ENCODE measurements at regions not wholly inside any gene's neighbourhood (a gene's known extent, or its start where the extent isn't known, plus 50 kb on each side); places are given as distances from the start of the nearest gene placed in this dataset.
"Not testable (repeated sequence)": the region's sequence is repeated elsewhere in the genome, so short reads cannot be mapped to it uniquely, and the experiment has no call there.

- H3K9me3 ChIP-seq; H3K27ac ChIP-seq (ENCODE audit: low read length); DNase-seq; POLR2A ChIA-PET; H3K4me1 ChIP-seq (ENCODE audit: control insufficient read depth in 1 of 2, extremely low read depth in 1 of 2, insufficient read depth in 2 of 2, low read length in 2 of 2); H3K27me3 ChIP-seq (replicated peaks in 1 of 2; ENCODE audit: control insufficient read depth in 2 of 2, extremely low read depth in 1 of 2, insufficient read depth in 2 of 2, low read length in 1 of 2); H3K27ac Mint-ChIP-seq; H3K4me3 Mint-ChIP-seq; CTCF ChIA-PET; H3K27me3 Mint-ChIP-seq; ATAC-seq (replicated peaks in 1 of 4); H3K4me1 Mint-ChIP-seq; H3K9me3 Mint-ChIP-seq; H3K36me3 Mint-ChIP-seq; H3K36me3 ChIP-seq (ENCODE audit: control insufficient read depth in 2 of 2, extremely low read depth in 1 of 2, insufficient read depth in 1 of 2, low read length in 1 of 2); H3K4me3 ChIP-seq (ENCODE audit: control insufficient read depth in 1 of 2, extremely low read depth in 1 of 2, low read length in 1 of 2): not testable (repeated sequence)
- no CpG with 5 or more reads among the region's 8 CpGs for WGBS (ENCODE audit: insufficient coverage)
These were observed 185.6 kb downstream of the TBC1D2B start for GRCh38 chr15:77891862-77892261.

GRCh38 chr15:77890911-77891801 is 186.4 kb downstream of the TBC1D2B start:
- H3K27me3 ChIP-seq (replicated peaks in 1 of 2; ENCODE audit: control insufficient read depth in 2 of 2, extremely low read depth in 1 of 2, insufficient read depth in 2 of 2, low read length in 1 of 2); H3K27ac ChIP-seq (ENCODE audit: low read length); H3K36me3 ChIP-seq (ENCODE audit: control insufficient read depth in 2 of 2, extremely low read depth in 1 of 2, insufficient read depth in 1 of 2, low read length in 1 of 2); DNase-seq; ATAC-seq (replicated peaks in 1 of 4); H3K27me3 Mint-ChIP-seq; H3K4me1 Mint-ChIP-seq; H3K9me3 Mint-ChIP-seq; H3K36me3 Mint-ChIP-seq; H3K4me3 Mint-ChIP-seq; CTCF ChIA-PET; POLR2A ChIA-PET; H3K27ac Mint-ChIP-seq; H3K9me3 ChIP-seq; H3K4me1 ChIP-seq (ENCODE audit: control insufficient read depth in 1 of 2, extremely low read depth in 1 of 2, insufficient read depth in 2 of 2, low read length in 2 of 2); H3K4me3 ChIP-seq (ENCODE audit: control insufficient read depth in 1 of 2, extremely low read depth in 1 of 2, low read length in 1 of 2): not testable (repeated sequence)
- 44% methylated on average over 3 of the region's 20 CpGs for WGBS (ENCODE audit: insufficient coverage)

DNA sequence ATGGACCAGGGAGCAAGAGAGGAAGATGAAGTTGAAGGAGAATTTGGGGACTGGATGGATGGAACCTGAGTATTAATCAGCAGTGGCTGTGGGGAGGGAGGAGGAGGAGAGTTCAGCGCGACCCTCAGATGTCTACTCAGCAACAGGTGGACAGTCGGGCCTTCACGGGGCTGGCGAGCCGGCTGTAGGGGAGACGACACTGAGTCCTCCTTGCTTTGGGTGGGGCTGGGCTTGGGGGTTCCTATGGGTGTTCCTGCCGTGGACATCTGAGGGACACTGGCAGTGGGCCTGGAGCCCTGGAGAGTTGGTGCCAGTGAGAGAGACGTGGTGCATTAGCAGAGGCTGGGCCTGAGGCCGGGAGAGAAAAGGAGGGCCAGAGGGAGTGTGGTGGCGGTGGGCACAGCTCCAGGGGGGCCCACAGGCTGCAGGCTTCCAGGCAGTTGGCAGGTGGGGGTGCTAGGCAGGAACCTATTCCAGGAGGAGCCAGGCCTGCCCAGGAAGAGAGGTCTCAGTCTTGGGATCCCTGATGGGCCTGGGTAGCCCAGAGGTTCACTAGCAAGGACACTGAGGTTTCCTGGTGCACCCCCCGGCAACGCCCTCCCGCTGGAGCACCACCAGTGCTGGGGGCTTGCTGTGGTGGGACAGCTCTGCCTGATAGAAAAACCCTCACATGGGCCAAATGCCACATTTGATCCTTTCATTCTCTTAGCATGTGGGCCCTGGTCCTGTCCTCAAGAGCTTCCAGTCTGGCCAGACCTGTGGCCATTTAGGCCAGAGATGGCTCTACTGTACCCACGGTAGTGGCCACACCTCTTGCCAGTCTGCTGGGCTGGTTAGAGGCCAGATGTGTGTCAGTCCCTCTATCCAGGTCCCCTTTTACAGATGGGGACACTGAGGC is 187.4 kb downstream of the TBC1D2B start:
- POLR2A ChIA-PET; H3K9me3 ChIP-seq; H3K27ac ChIP-seq (ENCODE audit: low read length); H3K4me1 Mint-ChIP-seq; CTCF ChIA-PET; H3K36me3 Mint-ChIP-seq; H3K4me3 Mint-ChIP-seq; H3K27ac Mint-ChIP-seq; H3K36me3 ChIP-seq (ENCODE audit: control insufficient read depth in 2 of 2, extremely low read depth in 1 of 2, insufficient read depth in 1 of 2, low read length in 1 of 2); H3K27me3 Mint-ChIP-seq; H3K27me3 ChIP-seq (replicated peaks in 1 of 2; ENCODE audit: control insufficient read depth in 2 of 2, extremely low read depth in 1 of 2, insufficient read depth in 2 of 2, low read length in 1 of 2); H3K4me1 ChIP-seq (ENCODE audit: control insufficient read depth in 1 of 2, extremely low read depth in 1 of 2, insufficient read depth in 2 of 2, low read length in 2 of 2); DNase-seq; H3K9me3 Mint-ChIP-seq; H3K4me3 ChIP-seq (ENCODE audit: control insufficient read depth in 1 of 2, extremely low read depth in 1 of 2, low read length in 1 of 2); ATAC-seq (replicated peaks in 1 of 4): not testable (repeated sequence)
- 78% methylated on average over 6 of the region's 15 CpGs for WGBS (ENCODE audit: insufficient coverage)

GRCh38 chr15:77889009-77889806 is 188.3 kb downstream of the TBC1D2B start:
- H3K9me3 ChIP-seq: no peaks in the 10 kb centered on the region
- no peaks in the 10 kb centered on the region for H3K4me1 ChIP-seq (ENCODE audit: control insufficient read depth in 1 of 2, extremely low read depth in 1 of 2, insufficient read depth in 2 of 2, low read length in 2 of 2)
- H3K36me3 ChIP-seq (ENCODE audit: control insufficient read depth in 2 of 2, extremely low read depth in 1 of 2, insufficient read depth in 1 of 2, low read length in 1 of 2): no peaks in the 10 kb centered on the region
- Mint-ChIP-seq H3K36me3 (no peaks in the 10 kb centered on the region), H3K27ac (no peak overlapping the region), H3K4me1 (no peaks in the 10 kb centered on the region), H3K9me3 (no peaks in the 10 kb centered on the region), H3K27me3 (no peaks in the 10 kb centered on the region), H3K4me3 (no peak overlapping the region)
- H3K27me3 ChIP-seq (replicated peaks in 1 of 2; ENCODE audit: control insufficient read depth in 2 of 2, extremely low read depth in 1 of 2, insufficient read depth in 2 of 2, low read length in 1 of 2): no peaks in the 10 kb centered on the region
- 89% methylated on average over 14 of the region's 17 CpGs for WGBS (ENCODE audit: insufficient coverage)
- CTCF ChIA-PET: no interaction called here
- POLR2A ChIA-PET: no interaction called here
- no peak for ATAC-seq (replicated peaks in 1 of 4)
- no peak for DNase-seq
- H3K4me3 ChIP-seq (ENCODE audit: control insufficient read depth in 1 of 2, extremely low read depth in 1 of 2, low read length in 1 of 2): no peak overlapping the region
- H3K27ac ChIP-seq (ENCODE audit: low read length): no peak overlapping the region

GRCh38 chr15:77887563-77888429 is 189.7 kb downstream of the TBC1D2B start:
- H3K36me3 ChIP-seq (ENCODE audit: control insufficient read depth in 2 of 2, extremely low read depth in 1 of 2, insufficient read depth in 1 of 2, low read length in 1 of 2); H3K9me3 ChIP-seq; H3K4me1 ChIP-seq (ENCODE audit: control insufficient read depth in 1 of 2, extremely low read depth in 1 of 2, insufficient read depth in 2 of 2, low read length in 2 of 2); H3K9me3 Mint-ChIP-seq; DNase-seq; H3K27ac Mint-ChIP-seq; H3K4me3 ChIP-seq (ENCODE audit: control insufficient read depth in 1 of 2, extremely low read depth in 1 of 2, low read length in 1 of 2); H3K4me1 Mint-ChIP-seq; H3K27ac ChIP-seq (ENCODE audit: low read length); CTCF ChIA-PET; H3K27me3 ChIP-seq (replicated peaks in 1 of 2; ENCODE audit: control insufficient read depth in 2 of 2, extremely low read depth in 1 of 2, insufficient read depth in 2 of 2, low read length in 1 of 2); H3K27me3 Mint-ChIP-seq; ATAC-seq (replicated peaks in 1 of 4); POLR2A ChIA-PET; H3K36me3 Mint-ChIP-seq; H3K4me3 Mint-ChIP-seq: not testable (repeated sequence)
- no CpG with 5 or more reads among the region's 16 CpGs for WGBS (ENCODE audit: insufficient coverage)

Data from T-cell (primary cell).